Liver (tissue), 8 donors: ENCODE measurements at regions not wholly inside any gene's neighbourhood (a gene's known extent, or its start where the extent isn't known, plus 50 kb on each side); places are given as distances from the start of the nearest gene placed in this dataset.
"Not testable (repeated sequence)": the region's sequence is repeated elsewhere in the genome, so short reads cannot be mapped to it uniquely, and the experiment has no call there.

Source experiments
- DNase-seq: peaks from one replicate; pipeline ENCODE4 v3.0.0-alpha.2; 2017; ENCODE audit warnings: low spot score
- H3K27ac ChIP-seq, 2 donors: one replicate each; pipeline ENCODE4 v1.7.0; 2013; ENCODE audit warnings: inconsistent platforms in 2 of 2, low read length in 2 of 2, control low read depth in 1 of 2, low read depth in 1 of 2, mild to moderate bottlenecking in 1 of 2
- H3K27me3 ChIP-seq, 4 donors: one replicate each; pipeline versions ENCODE4 v1.6.1 to v1.7.0; 2013; ENCODE audit warnings: low read length in 3 of 4, inconsistent platforms in 1 of 4, mild to moderate bottlenecking in 1 of 4, moderate library complexity in 1 of 4; ENCODE audit not compliant: control insufficient read depth in 4 of 4, insufficient read depth in 4 of 4
- H3K36me3 ChIP-seq, 4 donors: one replicate each; pipeline versions ENCODE4 v1.6.1 to v1.7.0; 2013; ENCODE audit warnings: low read length in 3 of 4, mild to moderate bottlenecking in 3 of 4, low read depth in 1 of 4, moderate library complexity in 1 of 4; ENCODE audit not compliant: control insufficient read depth in 4 of 4, insufficient read depth in 3 of 4
- H3K4me1 ChIP-seq, 4 donors: one replicate each; pipeline versions ENCODE4 v1.6.1 to v1.7.0; 2013; ENCODE audit warnings: low read length in 3 of 4, mild to moderate bottlenecking in 3 of 4, moderate library complexity in 1 of 4; ENCODE audit not compliant: control insufficient read depth in 4 of 4, insufficient read depth in 4 of 4
- H3K4me3 ChIP-seq, 3 donors: one replicate each; pipeline versions ENCODE4 v1.6.1 to v1.7.0; 2013; ENCODE audit warnings: low read length in 3 of 3, control low read depth in 1 of 3, low read depth in 1 of 3, mild to moderate bottlenecking in 1 of 3
- H3K9ac ChIP-seq, 2 donors: one replicate each; pipeline ENCODE4 v1.7.0; 2013; ENCODE audit warnings: low read length in 2 of 2, mild to moderate bottlenecking in 2 of 2, moderate library complexity in 2 of 2, control low read depth in 1 of 2, low read depth in 1 of 2
- H3K9me3 ChIP-seq, 4 donors: one replicate each; pipeline versions ENCODE4 v1.6.1 to v1.7.0; 2013; ENCODE audit warnings: low read length in 3 of 4; ENCODE audit not compliant: control insufficient read depth in 4 of 4
- FOXA1 ChIP-seq: IDR thresholded peaks from 2 replicates; pipeline ENCODE4 v1.6.1; 2016; ENCODE audit warnings: antibody characterized with exemption
- FOXA2 ChIP-seq: IDR thresholded peaks from 2 replicates; pipeline ENCODE4 v1.6.1; 2016; ENCODE audit warnings: antibody characterized with exemption
- GABPA ChIP-seq, 2 donors: IDR thresholded peaks in 1 of 2; conservative IDR thresholded peaks in 1 of 2; 2 replicates each; pipeline ENCODE4 v1.6.1; 2016; ENCODE audit warnings: antibody characterized with exemption in 2 of 2, mild to moderate bottlenecking in 1 of 2, moderate library complexity in 1 of 2
- HNF4G ChIP-seq: IDR thresholded peaks from 2 replicates; pipeline ENCODE4 v1.6.1; 2016; ENCODE audit warnings: antibody characterized with exemption
- JUND ChIP-seq, 2 donors: IDR thresholded peaks; 2 replicates each; pipeline ENCODE4 v1.6.1; 2016; ENCODE audit warnings: antibody characterized with exemption in 2 of 2
- NR2F2 ChIP-seq: IDR thresholded peaks from 2 replicates; pipeline ENCODE4 v1.6.1; 2016; ENCODE audit warnings: antibody characterized with exemption
- RAD21 ChIP-seq, 2 donors: IDR thresholded peaks; 2 replicates each; pipeline ENCODE4 v1.6.1; 2016; ENCODE audit warnings: antibody characterized with exemption in 2 of 2, mild to moderate bottlenecking in 2 of 2
- SP1 ChIP-seq: IDR thresholded peaks from 2 replicates; pipeline ENCODE4 v1.6.1; 2018; ENCODE audit warnings: antibody characterized with exemption, mild to moderate bottlenecking
- WGBS: extraction: QIAGEN DNeasy Blood & Tissue Kit; methylation state at CpG from one replicate; pipeline ENCODE4 v1.1.7; 2013; 5-methylcytosine and 5-hydroxymethylcytosine counted together
- TF ChIP-seq, protein P1 (sequence below): IDR thresholded peaks from 2 replicates; pipeline ENCODE4 v1.6.1; 2016; ENCODE audit warnings: antibody characterized with exemption
- TF ChIP-seq, protein P2 (sequence below): IDR thresholded peaks from 2 replicates; pipeline ENCODE4 v1.6.1; 2016; ENCODE audit warnings: antibody characterized with exemption, mild to moderate bottlenecking
- TF ChIP-seq, protein P3 (sequence below): IDR thresholded peaks from 2 replicates; pipeline ENCODE4 v1.6.1; 2016; ENCODE audit warnings: antibody characterized with exemption
- TF ChIP-seq, protein P4 (sequence below): fragments of 150-350 bp; IDR thresholded peaks from 2 replicates; pipeline ENCODE4 v1.5.1; 2017; ENCODE audit warnings: improper control_type of control experiment, low read depth, low read length; ENCODE audit not compliant: missing input control
- TF ChIP-seq, protein P5 (sequence below): IDR thresholded peaks from 2 replicates; pipeline ENCODE4 v1.6.1; 2016; ENCODE audit warnings: antibody characterized with exemption
- donor health status: healthy.
- donor health status: healthy.
- donor health status: healthy.
- donor health status: healthy.
- donor health status: healthy.

DNA sequence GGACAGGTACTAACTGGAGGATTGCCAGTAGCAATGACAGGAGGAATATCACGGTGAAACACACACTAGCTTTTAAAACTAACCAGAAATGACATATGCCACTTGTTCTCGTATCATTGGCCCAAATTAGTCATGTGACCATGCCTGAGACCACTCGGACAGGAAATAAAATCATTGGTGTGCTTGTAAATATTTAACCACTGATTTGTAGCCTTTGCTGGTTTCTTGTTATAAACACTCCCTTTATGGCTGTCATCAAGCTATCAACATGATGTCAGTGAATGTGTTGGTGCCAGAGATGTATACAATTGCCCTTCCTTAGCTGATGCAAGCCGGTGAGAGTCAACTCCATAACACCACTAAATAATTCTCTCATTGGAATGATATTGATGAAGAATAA, 123.7 kb upstream of the ANKH start:
- Histone ChIP-seq H3K4me3 (no peak overlapping the region), H3K27ac (no peak overlapping the region), H3K9me3 (no peaks in the 10 kb centered on the region), H3K27me3 (no peaks in the 10 kb centered on the region), H3K36me3 (no peaks in the 10 kb centered on the region), H3K9ac (no peak overlapping the region), H3K4me1 (no peaks in the 10 kb centered on the region)
- DNase-seq, result no peak
- WGBS, result 80% methylated on average over 4 of the region's 4 CpGs
- TF ChIP-seq, protein P1, sequence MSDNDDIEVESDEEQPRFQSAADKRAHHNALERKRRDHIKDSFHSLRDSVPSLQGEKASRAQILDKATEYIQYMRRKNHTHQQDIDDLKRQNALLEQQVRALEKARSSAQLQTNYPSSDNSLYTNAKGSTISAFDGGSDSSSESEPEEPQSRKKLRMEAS, result no peak
- no peak for TF ChIP-seq NR2F2
- TF ChIP-seq, protein P2, sequence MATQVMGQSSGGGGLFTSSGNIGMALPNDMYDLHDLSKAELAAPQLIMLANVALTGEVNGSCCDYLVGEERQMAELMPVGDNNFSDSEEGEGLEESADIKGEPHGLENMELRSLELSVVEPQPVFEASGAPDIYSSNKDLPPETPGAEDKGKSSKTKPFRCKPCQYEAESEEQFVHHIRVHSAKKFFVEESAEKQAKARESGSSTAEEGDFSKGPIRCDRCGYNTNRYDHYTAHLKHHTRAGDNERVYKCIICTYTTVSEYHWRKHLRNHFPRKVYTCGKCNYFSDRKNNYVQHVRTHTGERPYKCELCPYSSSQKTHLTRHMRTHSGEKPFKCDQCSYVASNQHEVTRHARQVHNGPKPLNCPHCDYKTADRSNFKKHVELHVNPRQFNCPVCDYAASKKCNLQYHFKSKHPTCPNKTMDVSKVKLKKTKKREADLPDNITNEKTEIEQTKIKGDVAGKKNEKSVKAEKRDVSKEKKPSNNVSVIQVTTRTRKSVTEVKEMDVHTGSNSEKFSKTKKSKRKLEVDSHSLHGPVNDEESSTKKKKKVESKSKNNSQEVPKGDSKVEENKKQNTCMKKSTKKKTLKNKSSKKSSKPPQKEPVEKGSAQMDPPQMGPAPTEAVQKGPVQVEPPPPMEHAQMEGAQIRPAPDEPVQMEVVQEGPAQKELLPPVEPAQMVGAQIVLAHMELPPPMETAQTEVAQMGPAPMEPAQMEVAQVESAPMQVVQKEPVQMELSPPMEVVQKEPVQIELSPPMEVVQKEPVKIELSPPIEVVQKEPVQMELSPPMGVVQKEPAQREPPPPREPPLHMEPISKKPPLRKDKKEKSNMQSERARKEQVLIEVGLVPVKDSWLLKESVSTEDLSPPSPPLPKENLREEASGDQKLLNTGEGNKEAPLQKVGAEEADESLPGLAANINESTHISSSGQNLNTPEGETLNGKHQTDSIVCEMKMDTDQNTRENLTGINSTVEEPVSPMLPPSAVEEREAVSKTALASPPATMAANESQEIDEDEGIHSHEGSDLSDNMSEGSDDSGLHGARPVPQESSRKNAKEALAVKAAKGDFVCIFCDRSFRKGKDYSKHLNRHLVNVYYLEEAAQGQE, result no peak
- TF ChIP-seq FOXA1, result no peak
- TF ChIP-seq HNF4G, result no peak
- TF ChIP-seq SP1, result no peak
- no peak for TF ChIP-seq FOXA2
- TF ChIP-seq, protein P3, sequence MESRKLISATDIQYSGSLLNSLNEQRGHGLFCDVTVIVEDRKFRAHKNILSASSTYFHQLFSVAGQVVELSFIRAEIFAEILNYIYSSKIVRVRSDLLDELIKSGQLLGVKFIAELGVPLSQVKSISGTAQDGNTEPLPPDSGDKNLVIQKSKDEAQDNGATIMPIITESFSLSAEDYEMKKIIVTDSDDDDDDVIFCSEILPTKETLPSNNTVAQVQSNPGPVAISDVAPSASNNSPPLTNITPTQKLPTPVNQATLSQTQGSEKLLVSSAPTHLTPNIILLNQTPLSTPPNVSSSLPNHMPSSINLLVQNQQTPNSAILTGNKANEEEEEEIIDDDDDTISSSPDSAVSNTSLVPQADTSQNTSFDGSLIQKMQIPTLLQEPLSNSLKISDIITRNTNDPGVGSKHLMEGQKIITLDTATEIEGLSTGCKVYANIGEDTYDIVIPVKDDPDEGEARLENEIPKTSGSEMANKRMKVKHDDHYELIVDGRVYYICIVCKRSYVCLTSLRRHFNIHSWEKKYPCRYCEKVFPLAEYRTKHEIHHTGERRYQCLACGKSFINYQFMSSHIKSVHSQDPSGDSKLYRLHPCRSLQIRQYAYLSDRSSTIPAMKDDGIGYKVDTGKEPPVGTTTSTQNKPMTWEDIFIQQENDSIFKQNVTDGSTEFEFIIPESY, result no peak
- TF ChIP-seq, protein P4, sequence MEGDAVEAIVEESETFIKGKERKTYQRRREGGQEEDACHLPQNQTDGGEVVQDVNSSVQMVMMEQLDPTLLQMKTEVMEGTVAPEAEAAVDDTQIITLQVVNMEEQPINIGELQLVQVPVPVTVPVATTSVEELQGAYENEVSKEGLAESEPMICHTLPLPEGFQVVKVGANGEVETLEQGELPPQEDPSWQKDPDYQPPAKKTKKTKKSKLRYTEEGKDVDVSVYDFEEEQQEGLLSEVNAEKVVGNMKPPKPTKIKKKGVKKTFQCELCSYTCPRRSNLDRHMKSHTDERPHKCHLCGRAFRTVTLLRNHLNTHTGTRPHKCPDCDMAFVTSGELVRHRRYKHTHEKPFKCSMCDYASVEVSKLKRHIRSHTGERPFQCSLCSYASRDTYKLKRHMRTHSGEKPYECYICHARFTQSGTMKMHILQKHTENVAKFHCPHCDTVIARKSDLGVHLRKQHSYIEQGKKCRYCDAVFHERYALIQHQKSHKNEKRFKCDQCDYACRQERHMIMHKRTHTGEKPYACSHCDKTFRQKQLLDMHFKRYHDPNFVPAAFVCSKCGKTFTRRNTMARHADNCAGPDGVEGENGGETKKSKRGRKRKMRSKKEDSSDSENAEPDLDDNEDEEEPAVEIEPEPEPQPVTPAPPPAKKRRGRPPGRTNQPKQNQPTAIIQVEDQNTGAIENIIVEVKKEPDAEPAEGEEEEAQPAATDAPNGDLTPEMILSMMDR, result no peak
- no peak for TF ChIP-seq JUND (IDR thresholded peaks at IDR 0.05)
- TF ChIP-seq RAD21 (IDR thresholded peaks at IDR 0.05), result no peak
- TF ChIP-seq, protein P5, sequence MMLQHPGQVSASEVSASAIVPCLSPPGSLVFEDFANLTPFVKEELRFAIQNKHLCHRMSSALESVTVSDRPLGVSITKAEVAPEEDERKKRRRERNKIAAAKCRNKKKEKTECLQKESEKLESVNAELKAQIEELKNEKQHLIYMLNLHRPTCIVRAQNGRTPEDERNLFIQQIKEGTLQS, result no peak
- no peak for TF ChIP-seq GABPA (IDR thresholded peaks at IDR 0.05 in 1 of 2, conservative IDR thresholded peaks at IDR 0.05 in 1 of 2)

DNA sequence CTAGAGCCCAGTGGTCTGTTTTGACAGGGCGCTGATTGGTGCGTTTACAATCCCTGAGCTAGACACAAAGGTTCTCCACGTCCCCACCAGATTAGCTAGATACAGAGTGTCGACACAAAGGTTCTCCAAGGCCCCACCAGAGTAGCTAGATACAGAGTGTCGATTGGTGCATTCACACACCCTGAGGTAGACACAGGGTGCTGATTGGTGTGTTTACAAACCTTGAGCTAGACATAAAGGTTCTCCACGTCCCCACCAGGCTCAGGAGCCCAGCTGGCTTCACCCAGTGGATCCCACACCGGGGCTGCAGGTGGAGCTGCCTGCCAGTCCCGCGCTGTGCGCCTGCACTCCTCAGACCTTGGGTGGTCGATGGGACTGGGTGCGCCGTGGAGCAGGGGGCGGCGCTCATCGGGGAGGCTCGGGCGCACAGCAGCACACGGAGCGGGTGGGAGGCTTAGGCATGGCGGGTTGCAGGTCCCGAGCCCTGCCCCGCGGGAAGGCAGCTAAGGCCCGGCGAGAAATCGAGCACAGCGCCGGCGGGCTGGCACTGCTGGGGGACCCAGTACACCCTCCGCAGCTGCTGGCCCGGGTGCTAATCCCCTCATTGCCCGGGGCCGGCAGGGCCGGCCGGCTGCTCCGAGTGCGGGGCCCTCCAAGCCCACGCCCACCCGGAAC, 122.0 kb upstream of the ANKH start:
- H3K9ac ChIP-seq, H3K27ac ChIP-seq, H3K27me3 ChIP-seq, H3K4me3 ChIP-seq, DNase-seq, H3K36me3 ChIP-seq, H3K9me3 ChIP-seq, H3K4me1 ChIP-seq: not testable (repeated sequence)
- 95% methylated on average over 40 of the region's 40 CpGs for WGBS

DNA sequence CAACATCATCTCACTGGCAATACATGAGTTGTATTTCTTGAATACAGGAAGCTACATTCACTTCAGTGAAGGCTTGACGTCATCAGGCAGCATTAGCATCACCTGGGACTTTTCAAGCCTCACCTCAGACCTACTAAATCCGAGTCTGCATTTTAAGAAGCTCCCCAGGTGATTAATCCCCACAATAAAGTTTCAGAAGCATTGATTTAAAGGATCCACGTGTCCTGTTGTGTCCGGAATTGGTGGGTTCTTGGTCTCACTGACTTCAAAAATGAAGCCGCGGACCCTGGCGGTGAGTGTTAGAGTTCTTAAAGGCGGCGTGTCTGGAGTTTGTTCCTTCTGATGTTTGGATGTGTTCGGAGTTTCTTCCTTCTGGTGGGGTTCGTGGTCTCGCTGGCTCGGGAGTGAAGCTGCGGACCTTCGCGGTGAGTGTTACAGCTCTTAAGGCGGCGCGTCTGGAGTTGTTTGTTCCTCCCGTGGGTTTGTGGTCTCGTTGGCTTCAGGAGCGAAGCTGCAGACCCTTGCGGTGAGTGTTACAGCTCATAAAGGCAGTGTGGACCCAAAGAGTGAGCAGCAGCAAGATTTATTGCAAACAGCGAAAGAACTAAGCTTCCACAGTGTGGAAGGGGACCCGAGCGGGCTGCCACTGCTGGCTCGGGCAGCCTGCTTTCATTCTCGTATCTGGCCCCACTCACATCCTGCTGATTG, 121.3 kb upstream of the ANKH start:
- H3K4me1 ChIP-seq, H3K9ac ChIP-seq, H3K27me3 ChIP-seq, H3K9me3 ChIP-seq, DNase-seq, H3K36me3 ChIP-seq, H3K4me3 ChIP-seq, H3K27ac ChIP-seq: not testable (repeated sequence)
- 82% methylated on average over 28 of the region's 28 CpGs for WGBS
